ENCODE measurements at regions not wholly inside any gene's neighbourhood (a gene's known extent, or its start where the extent isn't known, plus 50 kb on each side); places are given as distances from the start of the nearest gene placed in this dataset.
A peak's percentile ranks its signal among the peaks of the same experiment; 100 is the strongest.
"Not testable (repeated sequence)": the region's sequence is repeated elsewhere in the genome, so short reads cannot be mapped to it uniquely, and the experiment has no call there.

DNA sequence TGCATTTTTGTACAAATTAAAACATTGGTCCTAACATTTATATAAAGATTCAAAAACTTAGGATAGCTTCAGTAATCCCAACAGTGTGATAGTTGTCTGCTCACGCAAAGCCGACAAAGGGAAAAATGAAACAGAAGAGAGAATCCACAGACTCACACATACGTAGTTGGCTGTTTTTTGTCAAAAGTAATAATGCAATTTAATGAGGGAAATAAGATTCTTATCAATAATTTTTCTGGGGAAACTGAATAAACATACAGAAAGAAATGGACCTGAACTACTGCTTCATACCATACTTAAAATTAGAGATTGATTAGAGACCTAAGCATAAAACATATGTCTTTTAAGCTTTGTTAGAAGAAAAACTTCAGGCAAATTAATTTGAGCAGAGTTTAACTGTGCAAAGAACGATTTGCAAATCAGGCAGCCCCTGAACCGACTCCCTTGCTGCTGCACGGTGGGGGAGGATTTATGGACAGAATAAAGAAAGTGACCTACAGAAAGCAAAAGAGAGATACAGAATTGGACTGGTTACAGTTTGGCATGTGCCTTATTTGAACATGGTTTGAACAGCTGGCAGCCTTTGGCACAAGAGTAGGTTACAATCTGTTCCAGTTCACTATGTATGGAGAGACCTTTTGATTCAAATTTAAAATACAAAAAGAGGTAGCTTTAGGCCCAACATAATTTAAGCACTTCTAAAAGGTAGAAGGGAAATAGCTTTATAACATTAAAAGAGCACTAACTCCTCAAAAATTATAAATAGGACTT, 64.9 kb upstream of the CTSV start:
- DNase-seq (ENCODE audit: low read depth in 2 of 2): not testable (repeated sequence)

GRCh38 chr9:97099540-97099939, 60.6 kb upstream of the CTSV start:
- DNase-seq (ENCODE audit: low read depth in 2 of 2): peak in 1 of 2 donors; percentile 12

DNA sequence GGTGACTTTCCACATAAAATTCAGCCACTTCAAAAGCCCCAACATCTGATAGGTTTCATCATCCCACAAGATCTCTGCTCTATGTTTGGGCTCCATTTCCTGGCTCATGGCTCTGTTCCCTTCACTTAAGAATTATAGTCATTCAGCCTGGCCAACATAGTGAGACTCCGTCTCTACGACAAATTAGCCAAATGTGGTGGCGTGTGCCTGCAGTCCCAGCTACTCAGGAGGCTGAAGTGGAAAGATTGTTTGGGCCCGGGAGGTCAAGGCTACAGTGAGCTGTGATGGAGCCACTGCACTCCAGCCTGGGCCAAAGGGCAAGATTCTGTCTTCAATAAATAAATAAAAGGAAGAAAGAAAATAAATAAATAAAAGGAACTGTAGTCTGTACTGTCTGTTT, 57.9 kb upstream of the CTSV start:
- no peak for DNase-seq (ENCODE audit: low read depth in 2 of 2)

DNA sequence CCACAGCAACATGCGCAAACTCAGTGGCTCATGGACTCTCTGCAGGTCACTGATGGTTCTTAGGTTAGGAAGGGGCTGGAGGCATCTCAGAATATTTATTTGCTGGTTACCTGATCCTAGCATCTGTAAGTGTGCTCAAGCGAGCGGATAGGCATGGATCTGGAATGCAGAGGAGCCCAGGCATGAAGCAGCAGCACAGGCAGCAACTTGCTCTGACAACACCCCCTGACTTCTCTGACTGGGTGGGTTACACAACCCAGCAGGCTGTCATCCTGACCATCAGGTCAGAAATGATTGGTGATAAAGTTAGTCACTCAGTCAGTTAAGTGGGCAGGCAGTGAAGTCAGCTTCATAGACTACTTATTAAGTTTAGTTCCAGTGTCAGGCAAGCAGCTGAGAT, 50.4 kb upstream of the CTSV start:
- not testable (repeated sequence) for DNase-seq (ENCODE audit: low read depth in 2 of 2)
